Stimulated activated CD4-positive, alpha-beta T cell treated with anti-CD3 and anti-CD28 coated beads, Interleukin-2, amount 100 ng/mL, for 48 hours (primary cell): ENCODE measurements at regions not wholly inside any gene's neighbourhood (a gene's known extent, or its start where the extent isn't known, plus 50 kb on each side); places are given as distances from the start of the nearest gene placed in this dataset.
"Not testable (repeated sequence)": the region's sequence is repeated elsewhere in the genome, so short reads cannot be mapped to it uniquely, and the experiment has no call there.

Experiments
- DNase-seq, 2 donors: peaks; one replicate each; pipeline ENCODE4 v3.0.0-alpha.2; 2020

DNA sequence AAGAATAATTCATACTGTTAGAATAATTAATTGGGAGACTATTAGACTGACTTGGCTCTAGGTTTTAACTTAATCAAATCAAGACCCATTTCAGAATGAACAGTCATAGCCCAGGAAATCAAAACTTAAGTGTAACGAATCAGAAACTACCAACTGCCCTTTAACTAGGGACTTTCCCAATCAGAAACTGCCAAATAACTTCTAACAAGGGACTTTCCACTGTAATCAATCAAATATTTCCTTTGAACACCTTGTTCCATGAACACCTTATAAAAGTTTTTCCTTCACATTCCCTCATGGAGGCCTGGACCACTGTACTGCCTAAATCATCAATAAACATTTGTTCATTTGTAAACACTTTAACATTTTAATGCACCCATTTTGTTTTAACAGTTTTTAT, 1054.7 kb upstream of the TMPRSS15 start:
- DNase-seq: no peak

DNA sequence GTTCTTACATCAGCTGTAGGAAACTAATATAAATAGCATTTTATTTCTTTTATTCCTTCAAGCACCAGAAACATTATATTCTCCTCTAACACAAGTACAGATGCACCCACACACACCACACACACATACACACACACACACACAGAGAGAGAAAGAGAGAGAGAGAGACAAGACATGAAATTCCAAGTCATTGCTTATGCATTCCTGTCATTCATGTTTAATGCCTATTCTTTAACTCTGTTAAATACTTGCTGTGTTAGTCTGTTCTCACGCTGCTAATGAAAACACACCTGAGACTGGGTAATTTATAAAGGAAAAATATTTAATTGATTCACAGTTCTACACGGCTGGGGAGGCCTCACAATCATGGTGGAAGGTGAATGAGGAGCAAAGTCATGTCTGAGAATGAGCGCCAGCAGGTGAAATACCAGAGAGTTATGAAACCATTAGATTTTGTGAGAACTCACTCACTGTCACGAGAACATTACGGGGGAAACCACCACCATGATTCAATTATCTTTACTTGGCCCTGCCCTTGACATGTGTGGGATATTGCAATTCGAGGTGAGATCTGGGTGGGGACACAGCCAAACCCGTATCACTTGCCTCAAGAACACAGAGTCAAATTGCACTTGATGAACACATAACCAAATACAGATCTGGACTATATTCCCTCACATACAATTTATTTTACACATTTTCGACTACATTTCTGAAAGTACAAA, 1058.1 kb upstream of the TMPRSS15 start:
- DNase-seq: no peak

DNA sequence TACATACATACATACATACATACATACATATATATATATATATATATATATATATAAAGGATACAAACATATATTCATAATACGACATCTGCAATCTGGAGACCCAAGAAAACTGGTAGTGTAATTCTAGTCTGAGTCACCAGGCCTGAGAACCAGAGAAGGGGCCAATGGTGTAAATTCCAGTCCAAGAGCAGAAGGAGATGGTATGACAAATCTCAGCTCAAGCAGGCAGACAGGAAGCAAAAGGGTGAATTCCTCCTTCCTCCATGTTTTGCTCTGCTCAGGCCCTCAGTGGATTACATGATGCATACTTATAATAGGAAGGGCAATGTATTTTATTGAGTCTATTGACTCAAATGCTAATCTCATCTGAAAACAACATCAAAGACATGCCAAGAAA, 1060.4 kb upstream of the TMPRSS15 start:
- no peak for DNase-seq

DNA sequence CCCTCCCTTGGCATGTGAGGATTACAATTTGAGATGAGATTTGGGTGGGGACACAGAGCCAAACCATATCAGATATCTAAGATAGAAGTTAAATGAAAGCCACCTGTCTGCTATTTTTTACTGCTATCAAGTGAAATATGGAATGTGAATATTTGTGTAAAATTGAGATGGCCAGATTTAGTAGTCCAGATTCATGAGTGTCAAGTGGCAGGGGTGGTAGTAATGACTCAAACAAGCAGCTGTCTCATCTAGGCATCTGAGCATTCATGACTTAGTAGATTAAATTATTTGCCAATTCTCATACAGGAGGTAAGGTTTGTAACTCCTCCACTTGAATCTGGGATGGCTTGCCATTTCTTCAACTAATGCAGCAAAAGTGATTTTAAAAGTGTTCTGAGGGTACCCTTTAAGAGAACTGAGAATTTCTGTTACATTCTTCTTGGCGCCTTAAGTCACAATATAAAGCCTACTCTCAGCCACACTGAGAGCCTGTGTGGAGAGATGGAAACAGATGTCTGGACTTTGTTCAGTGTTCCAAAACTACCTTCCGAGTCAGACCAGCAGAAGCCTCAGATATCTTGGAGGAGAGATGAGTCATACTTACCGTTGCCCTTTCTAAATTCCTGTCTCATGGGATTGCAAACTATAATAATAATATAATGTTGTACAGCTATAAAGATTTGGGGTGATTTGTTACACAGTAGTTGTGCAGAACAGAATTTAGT, 1065.6 kb upstream of the TMPRSS15 start:
- DNase-seq: no peak

DNA sequence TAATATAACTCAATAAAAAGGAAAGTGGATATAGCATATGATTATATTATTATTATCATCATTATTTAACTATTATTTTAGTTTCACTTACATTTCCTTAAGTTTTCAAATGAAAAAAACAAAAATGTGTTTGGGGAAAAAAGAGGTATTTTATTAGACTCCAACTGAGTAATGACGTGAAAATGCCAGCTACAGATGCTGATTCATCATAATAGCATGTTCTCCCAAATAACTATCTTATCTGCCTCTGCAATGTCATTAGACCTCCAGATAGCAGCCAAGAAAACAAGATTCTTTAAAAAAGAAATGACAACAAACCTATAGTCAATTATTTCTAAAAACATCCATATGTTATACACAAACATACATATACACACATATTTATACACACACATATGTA, 1071.9 kb upstream of the TMPRSS15 start:
- DNase-seq: no peak

DNA sequence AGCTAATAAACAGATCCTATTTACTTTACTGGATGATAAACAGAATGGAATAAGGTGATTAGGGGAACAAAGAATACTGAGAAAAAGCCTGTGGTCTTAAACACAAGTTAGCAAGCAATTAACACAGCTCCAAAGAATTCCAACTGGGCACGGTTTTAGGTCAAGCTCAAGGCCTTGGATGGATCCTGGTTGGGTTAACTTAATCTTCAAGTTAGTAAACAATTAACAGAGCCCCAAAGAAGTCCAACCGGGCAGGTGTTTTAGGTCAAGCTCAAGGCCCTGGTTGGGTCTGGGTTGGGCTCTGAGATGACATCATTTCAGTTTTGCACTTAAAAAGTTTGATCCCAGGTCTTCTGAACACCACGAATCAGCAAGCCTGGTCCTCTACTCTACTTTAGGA, 1086.3 kb upstream of the TMPRSS15 start:
- no peak for DNase-seq

DNA sequence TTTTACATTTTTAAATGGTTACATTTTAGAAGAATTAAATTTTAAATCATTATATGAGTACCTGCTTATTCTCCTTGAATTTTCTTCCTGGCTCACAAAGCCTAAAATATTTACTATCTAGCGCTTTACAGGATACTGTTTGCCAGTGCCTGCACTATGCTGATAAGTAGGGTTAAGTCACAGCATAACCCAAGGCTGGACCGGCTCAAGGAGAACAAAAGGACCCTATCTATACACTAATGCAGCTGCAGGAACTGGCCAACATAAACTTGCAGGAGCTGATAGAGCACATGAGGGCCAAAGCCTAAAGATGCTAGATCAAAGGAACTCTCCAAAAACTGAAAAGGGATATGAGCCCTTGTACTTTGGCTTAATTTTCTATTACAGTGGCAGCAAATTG, 1086.9 kb upstream of the TMPRSS15 start:
- DNase-seq: no peak

DNA sequence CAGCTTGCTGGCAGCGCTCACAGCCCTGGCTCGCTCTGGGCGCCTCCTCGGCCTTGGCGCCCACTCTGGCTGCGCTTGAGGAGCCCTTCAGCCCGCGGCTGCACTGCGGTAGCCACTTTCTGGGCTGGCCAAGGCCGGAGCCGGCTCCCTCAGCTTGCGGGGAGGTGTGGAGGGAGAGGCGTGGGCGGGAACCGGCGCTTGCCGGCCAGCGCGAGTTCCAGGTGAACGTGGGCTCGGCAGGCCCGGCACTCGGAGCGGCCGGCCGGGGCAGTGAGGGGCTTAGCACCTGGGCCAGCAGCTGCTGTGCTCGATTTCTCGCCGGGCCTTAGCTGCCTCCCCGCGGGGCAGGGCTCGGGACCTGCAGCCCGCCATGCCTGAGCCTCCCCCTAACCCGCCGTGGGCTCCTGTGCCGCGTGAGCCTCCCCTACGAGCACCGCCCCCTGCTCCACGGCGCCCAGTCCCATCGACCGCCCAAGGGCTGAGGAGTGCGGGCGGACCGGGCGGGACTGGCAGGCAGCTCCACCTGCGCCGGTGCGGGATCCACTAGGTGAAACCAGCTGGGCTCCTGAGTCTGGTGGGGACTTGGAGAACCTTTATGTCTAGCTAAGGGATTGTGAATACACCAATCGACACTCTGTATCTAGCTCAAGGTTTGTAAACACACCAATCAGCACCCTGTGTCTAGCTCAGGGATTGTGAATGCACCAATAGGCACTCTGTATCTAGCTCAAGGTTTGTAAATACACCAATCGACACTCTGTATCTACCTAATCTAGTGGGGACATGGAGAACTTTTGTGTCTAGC, 1090.1 kb upstream of the TMPRSS15 start:
- not testable (repeated sequence) for DNase-seq

DNA sequence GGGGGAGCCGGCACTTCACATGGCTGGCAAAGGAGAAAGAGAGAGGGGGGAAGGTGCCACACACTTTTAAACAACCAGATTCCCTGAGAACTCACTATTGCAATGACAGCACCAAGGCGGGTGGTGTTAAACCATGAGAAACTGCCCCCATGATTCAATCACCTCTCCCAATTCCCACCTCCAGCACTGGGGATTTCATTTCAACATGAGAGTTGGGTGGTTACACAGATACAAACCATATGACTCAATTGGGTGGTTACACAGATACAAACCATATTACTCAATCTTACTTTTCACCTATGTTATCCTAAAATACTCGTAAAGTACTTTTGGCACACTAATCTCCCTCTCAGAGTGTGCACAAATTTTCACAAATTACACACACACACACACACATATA, 1097.5 kb upstream of the TMPRSS15 start:
- no peak for DNase-seq

DNA sequence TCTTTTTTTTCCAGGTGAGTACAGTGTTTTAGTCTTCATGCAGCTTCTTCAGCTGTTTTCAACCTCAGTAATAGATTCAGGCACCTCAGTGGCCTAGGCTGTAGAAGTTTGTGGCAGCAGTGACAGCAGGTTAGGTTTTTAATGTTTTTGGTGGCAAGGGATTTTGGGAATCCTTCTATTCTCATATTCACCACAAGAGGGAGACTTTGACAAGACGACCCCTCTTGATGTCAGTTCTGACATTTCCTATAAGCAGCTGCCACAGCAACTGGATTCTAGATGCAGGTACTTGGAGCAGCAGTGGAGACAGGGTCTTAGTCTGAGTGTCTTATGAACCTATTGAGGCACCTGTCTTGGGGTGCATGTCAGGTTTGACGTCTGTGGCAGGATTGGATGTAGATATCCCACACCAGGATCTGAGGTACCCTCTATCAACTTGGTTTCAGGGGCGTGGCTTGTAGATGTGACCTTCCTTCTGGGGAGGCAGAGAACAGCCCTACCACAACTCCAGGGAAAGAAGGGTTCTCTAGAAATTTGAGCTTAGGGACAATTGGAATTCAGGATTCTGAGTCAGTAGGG, 1104.2 kb upstream of the TMPRSS15 start:
- DNase-seq: no peak

DNA sequence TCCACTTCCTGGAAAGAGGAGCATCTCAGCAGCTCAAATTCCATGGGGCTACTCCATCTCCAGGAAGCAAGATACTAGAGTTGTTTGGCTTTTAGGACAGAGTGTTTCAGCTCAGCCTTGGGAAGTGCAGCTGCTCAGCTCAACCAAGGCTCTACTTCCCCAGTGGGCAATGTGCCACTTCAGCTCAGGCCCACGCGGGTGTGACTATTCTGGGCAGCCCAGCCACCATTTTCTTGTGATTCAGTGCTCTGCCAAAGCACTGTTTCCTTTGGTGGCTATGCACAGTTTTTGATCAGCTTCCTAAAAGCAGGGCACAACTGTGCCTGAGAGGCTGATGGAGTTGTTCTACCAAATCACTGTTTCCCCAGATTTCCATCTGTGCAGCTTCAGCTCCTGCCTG, 1104.9 kb upstream of the TMPRSS15 start:
- DNase-seq: no peak

DNA sequence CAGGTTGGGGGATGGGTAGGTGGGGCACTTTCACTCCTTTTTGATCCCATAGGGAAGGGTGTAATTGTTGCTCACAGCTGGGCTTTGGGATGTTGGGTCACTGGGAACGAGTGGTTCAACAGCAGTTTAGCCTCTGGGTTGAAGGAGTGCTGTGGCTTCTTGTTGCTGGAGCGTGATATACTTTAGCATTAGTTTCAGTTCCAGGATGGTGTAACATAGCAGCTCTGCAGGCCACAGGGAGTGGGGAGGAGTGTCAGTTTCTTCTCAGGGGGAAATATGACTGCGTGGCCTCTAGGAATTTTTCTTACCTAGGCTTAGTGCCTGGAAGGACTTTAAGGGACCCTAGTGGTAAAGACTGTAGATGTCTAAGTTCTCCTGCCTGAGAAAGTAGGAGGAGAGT, 1105.3 kb upstream of the TMPRSS15 start:
- no peak for DNase-seq

DNA sequence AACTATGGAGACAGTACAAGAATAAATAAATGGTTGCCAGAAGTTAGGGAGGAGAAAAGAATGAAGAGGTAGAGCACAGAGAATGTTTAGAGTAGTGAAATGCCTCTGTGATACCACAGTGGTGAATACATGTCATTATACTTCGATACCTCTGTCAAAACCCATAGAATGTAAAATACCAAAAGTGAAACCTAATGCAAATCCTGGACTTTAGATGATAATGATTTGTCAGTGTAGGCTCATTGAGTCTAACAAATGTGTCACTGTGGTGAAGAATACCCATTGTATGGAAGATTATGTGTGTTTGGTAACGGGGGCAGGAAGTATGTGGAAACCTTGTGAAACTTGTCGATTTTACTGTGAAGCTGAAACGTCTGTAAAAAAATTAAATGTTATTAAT, 1106.5 kb upstream of the TMPRSS15 start:
- DNase-seq: no peak

DNA sequence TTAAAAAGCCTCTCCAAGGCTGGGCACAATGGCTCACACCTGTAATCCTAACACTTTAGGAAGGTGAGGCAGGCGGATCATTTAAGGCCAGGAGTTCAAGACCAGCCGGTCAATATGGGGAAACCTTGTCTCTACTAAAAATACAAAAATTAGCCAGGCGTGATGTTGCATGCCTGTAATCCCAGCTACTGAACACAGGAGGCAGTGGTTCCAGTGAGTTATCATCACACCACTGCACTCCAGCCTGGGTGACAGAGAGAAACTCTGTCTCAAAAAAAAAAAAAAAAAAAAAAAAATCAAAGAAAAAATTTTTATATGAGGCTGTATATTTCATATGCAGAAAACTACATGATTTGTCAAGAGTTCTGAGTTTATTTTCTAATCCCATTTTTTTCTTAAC, 1107.1 kb upstream of the TMPRSS15 start:
- no peak for DNase-seq

DNA sequence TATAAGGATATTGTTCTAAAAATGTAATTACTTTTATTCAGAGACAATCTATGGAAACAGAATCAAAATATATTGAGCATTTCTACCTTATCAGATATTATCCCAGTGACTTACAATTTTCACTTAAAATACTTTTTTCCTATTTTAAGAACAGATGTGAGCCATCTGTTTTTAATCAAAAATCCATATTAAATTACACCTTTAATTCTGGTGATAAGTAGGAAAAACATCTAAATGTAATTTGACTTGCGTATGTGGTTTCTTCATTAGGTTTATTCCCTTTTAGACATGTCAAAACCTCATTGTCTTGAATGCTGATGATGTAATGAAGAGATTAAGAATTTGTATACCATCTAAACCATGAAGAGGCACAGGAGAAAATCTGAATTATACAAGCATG, 1118.8 kb upstream of the TMPRSS15 start:
- no peak for DNase-seq

DNA sequence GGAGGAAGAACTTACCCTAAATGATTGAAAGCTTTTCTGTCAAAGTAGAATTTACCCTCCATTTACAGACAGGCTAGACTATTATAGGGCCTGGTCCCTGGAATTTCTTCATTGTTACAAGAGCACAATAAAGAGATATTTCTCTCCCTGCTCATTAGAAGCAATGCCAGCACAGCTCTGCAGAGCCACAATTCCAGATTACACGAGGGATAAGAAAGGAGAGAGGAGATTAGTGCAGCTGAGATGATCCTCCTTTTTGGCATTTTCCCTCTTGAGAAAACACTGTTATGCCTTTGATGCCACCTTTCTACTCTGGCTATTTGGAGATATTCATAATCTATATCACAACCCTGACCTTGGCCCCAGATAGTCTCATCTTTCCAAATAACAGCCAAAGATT, 1119.5 kb upstream of the TMPRSS15 start:
- no peak for DNase-seq

DNA sequence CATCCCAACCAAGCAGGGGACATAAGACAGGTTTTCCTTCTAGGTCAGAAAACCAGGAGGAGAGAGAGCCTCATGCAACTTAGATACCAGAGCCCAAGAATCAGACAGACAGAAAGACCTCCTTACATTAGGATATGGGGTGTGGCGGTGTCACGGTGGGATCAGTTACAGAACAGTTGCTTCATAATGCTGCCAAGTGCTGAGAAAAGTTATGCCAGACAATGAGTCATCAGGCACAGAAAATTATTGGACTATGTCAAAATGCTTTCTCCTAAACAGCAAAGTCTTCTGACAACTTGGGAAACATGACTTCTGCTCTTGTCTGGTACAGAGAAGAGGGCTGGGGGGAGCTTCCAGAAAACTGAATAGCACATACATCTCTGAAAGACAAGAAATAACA, 1120.2 kb upstream of the TMPRSS15 start:
- DNase-seq: no peak

DNA sequence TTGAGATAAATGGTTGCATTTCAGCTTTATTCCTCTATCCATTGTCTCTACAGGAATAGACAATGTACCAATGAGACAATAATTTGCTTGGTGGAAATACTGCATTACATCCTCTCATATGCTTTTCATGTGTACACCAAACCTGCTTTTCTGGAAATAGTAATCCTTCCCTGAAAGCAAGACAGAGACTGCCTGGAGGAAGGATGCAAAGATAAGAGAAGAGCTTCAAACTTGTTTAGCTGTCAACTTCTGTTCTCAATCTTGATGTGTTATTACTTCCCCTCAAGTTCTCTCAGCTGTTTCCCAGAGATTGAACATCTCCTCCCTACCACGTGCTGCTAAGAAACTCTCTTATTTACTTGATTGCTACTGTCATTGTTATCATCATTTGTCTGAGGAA, 1125.4 kb upstream of the TMPRSS15 start:
- DNase-seq: no peak

DNA sequence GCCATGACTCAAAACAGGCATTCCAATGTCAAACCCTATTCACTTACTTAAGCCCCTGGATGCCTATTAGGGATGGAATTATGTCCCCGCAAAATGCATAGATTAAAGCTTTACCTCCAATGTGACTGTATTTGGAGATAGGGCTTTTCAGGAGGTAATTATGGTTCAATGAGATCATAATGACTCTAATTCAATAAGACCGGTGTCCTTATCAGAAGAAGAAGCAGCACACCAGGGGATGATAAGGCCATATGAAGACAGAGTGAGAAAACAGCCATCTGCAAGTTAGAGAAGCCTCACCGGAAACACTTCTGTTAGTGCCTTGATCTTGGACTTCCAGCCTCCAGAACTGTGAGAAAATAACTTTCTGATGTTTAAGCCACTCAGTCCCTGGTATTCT, 1131.8 kb upstream of the TMPRSS15 start:
- no peak for DNase-seq

DNA sequence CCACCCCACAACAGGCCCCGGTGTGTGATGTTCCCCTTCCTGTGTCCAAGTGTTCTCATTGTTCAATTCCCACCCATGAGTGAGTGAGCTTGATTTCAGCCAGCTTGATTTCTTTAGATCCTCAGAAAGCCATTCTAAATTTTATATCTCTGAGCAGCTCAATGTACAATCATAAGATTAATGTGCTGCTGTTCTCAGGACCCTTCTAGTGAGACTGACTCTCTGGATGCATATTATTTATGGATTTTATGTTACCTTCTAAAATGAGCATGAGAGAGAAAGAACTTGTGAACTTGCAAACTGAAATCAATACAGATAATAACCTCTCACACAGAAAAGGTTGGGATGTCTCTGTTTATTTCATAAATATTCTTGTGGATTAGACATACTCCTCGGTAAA, 1133.5 kb upstream of the TMPRSS15 start:
- DNase-seq: no peak

DNA sequence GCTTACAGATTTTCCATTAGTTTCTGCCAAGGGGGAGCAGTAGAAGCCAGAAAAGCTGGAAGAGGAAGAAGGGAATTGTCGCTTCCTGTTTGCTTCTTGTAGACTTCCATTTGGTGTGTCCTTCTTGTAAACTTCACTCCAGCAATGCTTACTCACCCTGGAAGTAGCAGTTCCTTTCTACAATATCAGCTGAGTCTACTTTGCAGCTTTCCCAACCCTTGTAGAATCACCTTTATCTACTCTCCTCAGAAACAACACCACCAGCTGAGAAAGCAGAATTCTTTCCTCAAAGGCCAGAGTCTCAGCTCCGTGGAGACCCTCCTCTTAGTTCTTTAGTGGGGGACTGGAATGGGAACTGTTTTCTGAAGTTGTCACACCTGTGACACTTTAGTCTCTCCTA, 1136.7 kb upstream of the TMPRSS15 start:
- DNase-seq: no peak

DNA sequence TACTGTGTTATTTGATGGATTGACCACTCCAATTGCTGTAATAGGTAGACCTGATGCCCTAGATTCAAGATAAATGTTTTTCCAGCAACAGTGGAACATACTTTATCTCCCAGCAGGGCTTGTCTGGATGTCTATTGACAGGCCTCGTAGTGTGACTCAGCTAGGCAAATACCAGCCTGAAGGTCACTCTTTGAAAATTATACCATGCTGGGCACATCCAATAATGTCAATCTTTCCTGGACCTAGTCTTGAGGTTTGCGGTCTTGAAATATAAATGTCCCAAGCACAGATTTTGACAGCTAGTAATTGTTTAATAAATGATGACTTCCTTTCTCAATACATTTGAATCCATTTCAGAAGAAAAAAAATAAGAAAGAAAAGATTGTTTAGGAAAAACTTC, 1138.0 kb upstream of the TMPRSS15 start:
- no peak for DNase-seq

DNA sequence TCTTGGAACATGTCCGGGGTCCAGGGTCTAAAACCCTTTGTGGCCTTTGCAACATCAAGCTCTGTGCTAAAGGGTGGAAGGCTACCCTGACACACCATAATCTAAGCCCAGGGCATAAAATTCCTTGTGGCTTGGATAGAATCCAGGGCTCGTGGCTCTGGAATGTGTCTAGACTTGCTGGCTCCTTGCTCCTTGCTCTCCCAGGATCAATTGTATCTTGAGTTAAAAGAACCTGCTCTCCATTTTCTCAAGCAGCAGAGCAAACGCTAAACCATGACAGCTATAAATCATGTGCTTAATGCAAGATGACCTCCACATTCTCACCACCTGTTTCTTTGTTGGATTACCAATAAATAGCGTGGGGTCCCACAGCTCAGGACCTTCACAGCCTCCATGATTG, 1140.9 kb upstream of the TMPRSS15 start:
- DNase-seq: not testable (repeated sequence)
